ENCODE measurements at regions not wholly inside any gene's neighbourhood (a gene's known extent, or its start where the extent isn't known, plus 50 kb on each side); places are given as distances from the start of the nearest gene placed in this dataset.
"Not testable (repeated sequence)": the region's sequence is repeated elsewhere in the genome, so short reads cannot be mapped to it uniquely, and the experiment has no call there.

- Mint-ChIP-seq H3K4me1 (no peaks in the 10 kb centered on the region), H3K9me3 (no peaks in the 10 kb centered on the region), H3K27me3 (peaks cover 9% of the 10 kb centered on the region), H3K27ac (no peak overlapping the region), H3K4me3 (no peak overlapping the region), H3K36me3 (no peaks in the 10 kb centered on the region)
- DNase-seq = no peak
These were observed 192.3 kb upstream of the ARHGEF26 start for GRCh38 chr3:153928851-153929250.

- not testable (repeated sequence) for H3K4me3 Mint-ChIP-seq, H3K9me3 Mint-ChIP-seq, H3K4me1 Mint-ChIP-seq
These were observed 187.7 kb upstream of the ARHGEF26 start for GRCh38 chr3:153933481-153933880.

GRCh38 chr3:153944084-153944483 is 177.1 kb upstream of the ARHGEF26 start:
- Mint-ChIP-seq H3K36me3 (no peaks in the 10 kb centered on the region), H3K27ac (no peak overlapping the region), H3K4me1 (no peaks in the 10 kb centered on the region), H3K9me3 (peaks cover 2% of the 10 kb centered on the region), H3K27me3 (peaks cover 24% of the 10 kb centered on the region), H3K4me3 (no peak overlapping the region)
- no peak for DNase-seq

More at GRCh38 chr3:153933481-153933880, 187.7 kb upstream of the ARHGEF26 start:
- not testable (repeated sequence) for DNase-seq, H3K27ac Mint-ChIP-seq, H3K36me3 Mint-ChIP-seq, H3K27me3 Mint-ChIP-seq

DNA sequence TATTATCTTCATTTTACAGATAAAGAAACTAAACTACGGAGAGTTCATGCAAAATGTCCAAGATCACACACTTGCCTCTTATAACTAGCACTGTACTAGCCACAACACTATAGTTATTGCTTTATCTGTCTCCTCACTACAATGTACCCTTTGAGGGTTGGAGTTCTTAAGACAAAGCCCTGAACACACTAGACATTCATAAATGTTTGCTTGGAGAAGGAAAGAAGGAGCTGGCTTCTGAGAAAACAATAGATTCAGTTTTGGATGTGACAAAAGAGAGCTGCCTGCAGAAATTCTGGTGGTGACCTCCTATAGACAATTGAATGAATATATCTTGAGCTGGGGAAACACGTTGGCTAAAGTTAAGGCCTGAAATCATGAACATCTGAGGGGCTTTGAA is 169.9 kb upstream of the ARHGEF26 start:
- peaks cover 13% of the 10 kb centered on the region for H3K27me3 Mint-ChIP-seq
- H3K4me1 Mint-ChIP-seq = no peaks in the 10 kb centered on the region
- H3K9me3 Mint-ChIP-seq = peaks cover under 1% of the 10 kb centered on the region
- H3K27ac Mint-ChIP-seq = no peak overlapping the region
- no peaks in the 10 kb centered on the region for H3K36me3 Mint-ChIP-seq
- DNase-seq = no peak
- H3K4me3 Mint-ChIP-seq = no peak overlapping the region

DNA sequence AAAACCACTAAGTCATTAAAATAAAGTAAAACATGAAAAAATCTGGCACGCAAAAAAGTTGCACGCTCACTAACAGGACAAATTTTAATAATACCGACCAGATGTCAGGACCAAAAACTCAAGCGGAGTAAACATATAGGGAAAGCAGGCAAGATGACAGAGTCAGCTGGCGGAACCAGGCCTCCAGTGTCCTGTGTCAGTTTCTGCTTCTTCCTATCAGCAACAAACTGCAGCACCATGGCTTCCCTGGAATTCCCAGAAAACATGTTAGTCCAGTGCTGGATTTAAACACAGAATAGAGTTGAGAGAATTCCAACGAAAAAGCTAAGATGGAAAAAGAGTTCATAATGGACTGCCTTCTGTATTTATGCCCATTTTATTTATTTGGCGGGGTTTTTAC is 169.1 kb upstream of the ARHGEF26 start:
- Mint-ChIP-seq H3K27ac (no peak overlapping the region), H3K36me3 (no peaks in the 10 kb centered on the region), H3K4me1 (no peaks in the 10 kb centered on the region), H3K4me3 (no peak overlapping the region), H3K27me3 (peaks cover 8% of the 10 kb centered on the region), H3K9me3 (no peaks in the 10 kb centered on the region)
- no peak for DNase-seq

DNA sequence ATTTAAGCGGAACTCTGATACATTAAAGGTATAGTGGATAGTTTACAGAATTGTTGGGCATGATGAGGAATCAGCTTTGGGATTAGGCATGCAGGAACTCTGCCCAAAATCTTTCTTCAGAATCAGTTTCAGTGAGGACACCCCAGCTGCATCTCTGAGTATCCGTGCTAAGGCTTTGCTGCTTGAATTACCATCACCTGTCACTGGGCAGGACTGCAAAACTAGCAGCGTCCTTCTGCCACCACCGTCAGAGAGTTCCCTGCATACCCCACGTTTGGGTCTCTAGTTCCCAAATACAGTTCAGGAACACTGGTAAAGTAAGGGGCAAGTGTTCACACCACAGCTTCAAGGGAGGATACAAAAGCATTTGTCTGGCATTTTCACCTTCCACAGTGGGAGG is 164.6 kb upstream of the ARHGEF26 start:
- Mint-ChIP-seq H3K4me1 (no peaks in the 10 kb centered on the region), H3K27ac (no peak overlapping the region), H3K27me3 (peaks cover 11% of the 10 kb centered on the region), H3K4me3 (no peak overlapping the region), H3K36me3 (no peaks in the 10 kb centered on the region), H3K9me3 (no peaks in the 10 kb centered on the region)
- DNase-seq = no peak

- peaks cover 9% of the 10 kb centered on the region for H3K27me3 Mint-ChIP-seq
- no peaks in the 10 kb centered on the region for H3K4me1 Mint-ChIP-seq
- no peak for DNase-seq
- no peak overlapping the region for H3K4me3 Mint-ChIP-seq
- no peak overlapping the region for H3K27ac Mint-ChIP-seq
- no peaks in the 10 kb centered on the region for H3K36me3 Mint-ChIP-seq
- H3K9me3 Mint-ChIP-seq = no peaks in the 10 kb centered on the region
These were observed 163.8 kb upstream of the ARHGEF26 start for GRCh38 chr3:153957421-153957820.

GRCh38 chr3:153958635-153959595 is 162.3 kb upstream of the ARHGEF26 start:
- Mint-ChIP-seq H3K36me3 (no peaks in the 10 kb centered on the region), H3K27ac (no peak overlapping the region), H3K4me3 (no peak overlapping the region), H3K27me3 (peaks cover 9% of the 10 kb centered on the region), H3K4me1 (no peaks in the 10 kb centered on the region), H3K9me3 (no peaks in the 10 kb centered on the region)
- no peak for DNase-seq

GRCh38 chr3:153960458-153961074 is 160.6 kb upstream of the ARHGEF26 start:
- no peaks in the 10 kb centered on the region for H3K4me1 Mint-ChIP-seq
- peaks cover 8% of the 10 kb centered on the region for H3K27me3 Mint-ChIP-seq
- H3K4me3 Mint-ChIP-seq = no peak overlapping the region
- no peaks in the 10 kb centered on the region for H3K36me3 Mint-ChIP-seq
- no peak for DNase-seq
- peaks cover 2% of the 10 kb centered on the region for H3K9me3 Mint-ChIP-seq
- H3K27ac Mint-ChIP-seq = no peak overlapping the region

DNA sequence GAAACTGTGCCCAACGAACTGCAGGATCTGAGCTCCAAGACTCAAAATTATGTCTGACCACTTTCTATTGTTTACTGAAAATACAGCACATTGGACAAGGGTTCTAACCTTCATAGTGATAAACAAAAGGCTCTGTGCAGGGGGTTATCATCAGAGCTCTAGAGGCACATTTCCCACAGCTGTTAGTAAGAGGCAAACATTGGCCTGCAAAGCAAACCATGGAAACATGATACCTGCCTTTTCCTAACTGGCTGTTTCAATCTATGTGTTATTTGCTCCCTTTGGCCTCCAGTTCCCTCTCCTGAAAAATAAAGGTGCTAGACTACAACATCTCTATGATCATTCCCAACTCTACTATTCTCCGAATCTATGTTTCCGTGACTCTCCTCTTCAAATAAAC is 159.7 kb upstream of the ARHGEF26 start:
- Mint-ChIP-seq H3K9me3 (peaks cover 2% of the 10 kb centered on the region), H3K36me3 (no peaks in the 10 kb centered on the region), H3K4me1 (no peaks in the 10 kb centered on the region), H3K27me3 (peaks cover 8% of the 10 kb centered on the region), H3K27ac (no peak overlapping the region), H3K4me3 (no peak overlapping the region)
- DNase-seq = no peak

DNA sequence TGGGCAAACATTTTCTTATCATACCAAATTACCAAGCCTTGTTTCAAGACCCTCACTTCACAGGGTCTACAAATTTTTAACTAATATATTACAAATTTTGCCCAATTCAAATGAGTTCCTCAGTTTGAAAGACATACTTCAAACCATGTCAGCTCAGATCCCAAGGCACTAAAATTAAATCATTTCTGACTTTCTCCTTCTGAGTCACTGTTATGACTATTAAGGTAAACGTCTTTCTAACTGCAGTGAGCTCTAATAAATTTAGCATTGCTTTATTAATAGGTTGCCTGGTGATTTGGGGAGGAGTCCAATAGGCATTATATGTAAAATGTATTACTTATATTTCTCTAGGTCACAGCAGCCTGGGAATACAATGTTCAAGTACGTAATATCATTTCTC is 158.2 kb upstream of the ARHGEF26 start:
- H3K4me1 Mint-ChIP-seq = peaks cover 3% of the 10 kb centered on the region
- H3K9me3 Mint-ChIP-seq = peaks cover 2% of the 10 kb centered on the region
- H3K27me3 Mint-ChIP-seq = peaks cover 17% of the 10 kb centered on the region
- H3K4me3 Mint-ChIP-seq = no peak overlapping the region
- DNase-seq = no peak
- H3K27ac Mint-ChIP-seq = no peak overlapping the region
- H3K36me3 Mint-ChIP-seq = no peaks in the 10 kb centered on the region

GRCh38 chr3:153967260-153967659 is 153.9 kb upstream of the ARHGEF26 start:
- H3K4me3 Mint-ChIP-seq = no peak overlapping the region
- H3K4me1 Mint-ChIP-seq = peaks cover 3% of the 10 kb centered on the region
- no peak for DNase-seq
- peaks cover 2% of the 10 kb centered on the region for H3K9me3 Mint-ChIP-seq
- H3K27ac Mint-ChIP-seq = no peak overlapping the region
- no peaks in the 10 kb centered on the region for H3K36me3 Mint-ChIP-seq
- H3K27me3 Mint-ChIP-seq = peaks cover 21% of the 10 kb centered on the region

DNA sequence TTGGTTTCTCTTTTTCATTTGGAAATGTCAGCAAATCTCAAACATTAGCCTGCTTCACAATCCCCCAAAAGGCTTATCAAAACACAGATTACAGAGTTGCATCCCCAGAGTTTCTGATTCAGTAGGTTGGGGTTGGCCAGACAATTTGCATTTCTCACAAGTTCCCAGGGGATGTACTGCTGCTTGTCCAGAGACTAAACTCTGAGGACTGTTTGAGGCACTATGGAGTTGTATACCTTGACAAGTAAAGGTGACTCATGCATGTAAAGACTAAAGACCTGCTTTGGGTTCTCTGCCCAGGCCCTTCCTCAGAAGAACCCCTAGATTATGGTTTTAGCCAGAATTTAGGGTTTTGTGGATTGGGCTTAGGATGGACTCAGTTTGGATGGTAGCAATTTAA is 151.1 kb upstream of the ARHGEF26 start:
- H3K4me3 Mint-ChIP-seq = no peak overlapping the region
- peaks cover 3% of the 10 kb centered on the region for H3K4me1 Mint-ChIP-seq
- no peak overlapping the region for H3K27ac Mint-ChIP-seq

GRCh38 chr3:153970741-153971347 is 150.3 kb upstream of the ARHGEF26 start:
- Mint-ChIP-seq H3K36me3 (no peaks in the 10 kb centered on the region), H3K4me1 (peaks cover 3% of the 10 kb centered on the region), H3K4me3 (no peak overlapping the region), H3K9me3 (no peaks in the 10 kb centered on the region), H3K27me3 (peaks cover 17% of the 10 kb centered on the region), H3K27ac (no peak overlapping the region)
- DNase-seq = no peak

More for the DNA sequence above, 151.1 kb upstream of the ARHGEF26 start:
- Mint-ChIP-seq H3K36me3 (no peaks in the 10 kb centered on the region), H3K27me3 (peaks cover 19% of the 10 kb centered on the region), H3K9me3 (peaks cover under 1% of the 10 kb centered on the region)
- no peak for DNase-seq

GRCh38 chr3:153972862-153973261 is 148.3 kb upstream of the ARHGEF26 start:
- Mint-ChIP-seq H3K9me3 (no peaks in the 10 kb centered on the region), H3K4me1 (no peaks in the 10 kb centered on the region), H3K27me3 (peaks cover 12% of the 10 kb centered on the region), H3K27ac (no peak overlapping the region), H3K4me3 (no peak overlapping the region), H3K36me3 (no peaks in the 10 kb centered on the region)
- DNase-seq = no peak
